ENCODE measurements at regions not wholly inside any gene's neighbourhood (a gene's known extent, or its start where the extent isn't known, plus 50 kb on each side); places are given as distances from the start of the nearest gene placed in this dataset.

GRCh38 chr10:44578271-44578670, 193.4 kb upstream of the CXCL12 start:
- TF ChIP-seq, protein P1, sequence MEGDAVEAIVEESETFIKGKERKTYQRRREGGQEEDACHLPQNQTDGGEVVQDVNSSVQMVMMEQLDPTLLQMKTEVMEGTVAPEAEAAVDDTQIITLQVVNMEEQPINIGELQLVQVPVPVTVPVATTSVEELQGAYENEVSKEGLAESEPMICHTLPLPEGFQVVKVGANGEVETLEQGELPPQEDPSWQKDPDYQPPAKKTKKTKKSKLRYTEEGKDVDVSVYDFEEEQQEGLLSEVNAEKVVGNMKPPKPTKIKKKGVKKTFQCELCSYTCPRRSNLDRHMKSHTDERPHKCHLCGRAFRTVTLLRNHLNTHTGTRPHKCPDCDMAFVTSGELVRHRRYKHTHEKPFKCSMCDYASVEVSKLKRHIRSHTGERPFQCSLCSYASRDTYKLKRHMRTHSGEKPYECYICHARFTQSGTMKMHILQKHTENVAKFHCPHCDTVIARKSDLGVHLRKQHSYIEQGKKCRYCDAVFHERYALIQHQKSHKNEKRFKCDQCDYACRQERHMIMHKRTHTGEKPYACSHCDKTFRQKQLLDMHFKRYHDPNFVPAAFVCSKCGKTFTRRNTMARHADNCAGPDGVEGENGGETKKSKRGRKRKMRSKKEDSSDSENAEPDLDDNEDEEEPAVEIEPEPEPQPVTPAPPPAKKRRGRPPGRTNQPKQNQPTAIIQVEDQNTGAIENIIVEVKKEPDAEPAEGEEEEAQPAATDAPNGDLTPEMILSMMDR (IDR thresholded peaks at IDR 0.05), result no peak
- no peak for TF ChIP-seq POLR2A (IDR thresholded peaks at IDR 0.05)
